Lower leg skin (tissue), 4 donors: ENCODE measurements at regions not wholly inside any gene's neighbourhood (a gene's known extent, or its start where the extent isn't known, plus 50 kb on each side); places are given as distances from the start of the nearest gene placed in this dataset.

Experiments used
- DNase-seq, 2 donors: peaks; one replicate each; pipeline ENCODE4 v3.0.0-alpha.2; 2019; ENCODE audit warnings: low spot score in 2 of 2
- H3K4me3 ChIP-seq: fragments of 200-600 bp; sonication (generic); 2 replicates; pipeline ENCODE4 v1.5.1; 2017; ENCODE audit warnings: mild to moderate bottlenecking, low read depth; ENCODE audit not compliant: poor library complexity, severe bottlenecking
- POLR2A ChIP-seq, 2 donors: fragments of 450-650 bp; IDR thresholded peaks; one replicate each; pipeline ENCODE4 v1.6.1; 2016 to 2017; ENCODE audit warnings: antibody characterized with exemption in 2 of 2, mild to moderate bottlenecking in 1 of 2, moderate library complexity in 1 of 2
- WGBS, 2 donors: methylation state at CpG; one replicate each; pipeline ENCODE4 v1.1.5; 2018; 5-methylcytosine and 5-hydroxymethylcytosine counted together
- intact Hi-C: fragments of 100-400 bp; cut with DNase I; formaldehyde crosslinking; loops from one replicate; pipeline ENCODE4 v1.15.0; 2023; ENCODE audit warnings: low total_unique reads
- TF ChIP-seq, protein P1 (sequence below), 3 donors: fragments of 450-650 bp; IDR thresholded peaks; one replicate each; pipeline ENCODE4 v1.5.1; 2016; ENCODE audit warnings: antibody characterized with exemption in 3 of 3, mild to moderate bottlenecking in 3 of 3, moderate library complexity in 2 of 3

DNA sequence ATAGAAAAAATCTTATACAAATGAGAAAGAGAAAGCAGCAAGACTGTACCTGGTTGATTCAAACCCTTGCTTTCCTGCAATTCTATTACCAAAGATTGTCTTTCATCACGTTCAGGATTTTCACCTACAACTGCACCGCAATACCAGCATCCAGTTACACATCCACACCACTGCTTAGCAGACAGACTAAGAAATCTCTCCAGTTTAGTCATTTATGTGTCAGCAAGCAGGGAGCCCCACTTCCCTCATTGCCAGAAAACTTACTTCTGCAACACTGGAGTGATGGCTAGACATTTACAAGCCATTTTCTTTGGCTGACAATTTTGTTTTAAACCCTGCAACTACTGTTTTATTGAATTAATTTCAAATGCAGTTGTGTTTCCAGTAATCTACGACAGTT is 359.6 kb upstream of the MEOX2 start:
- intact Hi-C loops = no loop called here
- TF ChIP-seq POLR2A (IDR thresholded peaks at IDR 0.05) = no peak
- TF ChIP-seq, protein P1, sequence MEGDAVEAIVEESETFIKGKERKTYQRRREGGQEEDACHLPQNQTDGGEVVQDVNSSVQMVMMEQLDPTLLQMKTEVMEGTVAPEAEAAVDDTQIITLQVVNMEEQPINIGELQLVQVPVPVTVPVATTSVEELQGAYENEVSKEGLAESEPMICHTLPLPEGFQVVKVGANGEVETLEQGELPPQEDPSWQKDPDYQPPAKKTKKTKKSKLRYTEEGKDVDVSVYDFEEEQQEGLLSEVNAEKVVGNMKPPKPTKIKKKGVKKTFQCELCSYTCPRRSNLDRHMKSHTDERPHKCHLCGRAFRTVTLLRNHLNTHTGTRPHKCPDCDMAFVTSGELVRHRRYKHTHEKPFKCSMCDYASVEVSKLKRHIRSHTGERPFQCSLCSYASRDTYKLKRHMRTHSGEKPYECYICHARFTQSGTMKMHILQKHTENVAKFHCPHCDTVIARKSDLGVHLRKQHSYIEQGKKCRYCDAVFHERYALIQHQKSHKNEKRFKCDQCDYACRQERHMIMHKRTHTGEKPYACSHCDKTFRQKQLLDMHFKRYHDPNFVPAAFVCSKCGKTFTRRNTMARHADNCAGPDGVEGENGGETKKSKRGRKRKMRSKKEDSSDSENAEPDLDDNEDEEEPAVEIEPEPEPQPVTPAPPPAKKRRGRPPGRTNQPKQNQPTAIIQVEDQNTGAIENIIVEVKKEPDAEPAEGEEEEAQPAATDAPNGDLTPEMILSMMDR (IDR thresholded peaks at IDR 0.05) = no peak
- H3K4me3 ChIP-seq = no peak overlapping the region
- 70 to 81% methylated on average over 3 of the region's 3 CpGs for WGBS, 2 donors
- DNase-seq = no peak

DNA sequence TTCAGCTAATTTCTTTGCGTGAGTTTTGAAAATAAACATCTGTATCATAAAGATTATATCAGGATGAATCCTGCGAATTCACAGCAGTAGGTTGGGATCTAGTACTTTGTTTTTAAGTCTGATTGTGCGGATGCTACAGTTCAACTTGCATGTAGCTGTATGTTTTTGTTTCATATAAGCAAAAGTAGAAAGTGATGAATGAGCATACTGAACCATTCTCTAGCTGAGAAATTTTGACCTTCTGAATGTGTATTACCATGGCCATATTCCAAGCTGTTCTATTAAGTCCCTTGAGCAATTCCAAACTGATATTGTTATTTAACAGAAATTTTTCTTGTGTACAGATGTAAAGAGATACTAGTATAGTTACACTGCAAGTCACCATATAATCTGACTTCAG is 358.8 kb upstream of the MEOX2 start:
- no peak for DNase-seq
- H3K4me3 ChIP-seq = no peak overlapping the region
- WGBS, 2 donors = 92 to 94% methylated on average over 3 of the region's 3 CpGs
- intact Hi-C loops = no loop called here
- TF ChIP-seq, protein P1 (IDR thresholded peaks at IDR 0.05) = no peak
- no peak for TF ChIP-seq POLR2A (IDR thresholded peaks at IDR 0.05)

DNA sequence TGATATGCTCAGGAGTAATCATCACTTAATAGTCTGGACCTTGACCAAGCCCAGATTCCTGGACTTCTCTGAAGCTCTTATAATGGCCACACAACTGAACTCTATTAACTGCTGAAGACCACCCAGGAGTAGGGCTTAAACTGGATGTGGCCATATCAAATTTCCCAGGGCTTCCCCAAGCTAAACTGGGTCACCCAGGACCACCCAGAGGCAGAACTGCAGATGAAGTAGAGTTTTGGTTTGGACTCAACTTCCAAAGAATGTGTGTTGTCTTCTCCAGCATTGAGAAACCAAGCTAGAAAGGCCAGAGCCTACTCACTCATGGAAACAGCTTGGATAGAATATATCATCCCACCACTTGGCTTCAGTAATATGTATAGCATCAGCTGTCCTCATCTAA is 358.2 kb upstream of the MEOX2 start:
- H3K4me3 ChIP-seq = no peak overlapping the region
- TF ChIP-seq, protein P1 (IDR thresholded peaks at IDR 0.05) = no peak
- no peak for TF ChIP-seq POLR2A (IDR thresholded peaks at IDR 0.05)
- no peak for DNase-seq
- intact Hi-C loops = no loop called here

DNA sequence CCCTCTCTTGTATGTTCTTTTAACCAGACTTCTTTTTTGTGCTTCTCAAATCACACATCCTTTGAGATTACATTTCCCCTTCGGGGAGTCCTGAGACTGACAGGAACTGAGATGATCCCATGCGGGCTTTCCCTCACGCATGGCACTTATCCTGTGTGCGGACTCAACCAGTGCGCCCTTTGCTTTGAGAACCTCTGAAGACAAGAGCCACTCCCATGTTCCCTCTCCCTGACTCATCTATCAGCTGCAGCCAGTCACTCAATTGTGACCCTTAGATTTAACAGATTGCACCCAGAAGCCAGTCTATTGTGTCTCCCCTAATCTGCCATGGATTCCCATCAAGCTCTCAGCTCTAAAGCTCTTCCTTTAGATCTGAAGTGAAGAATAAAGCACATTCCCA is 353.9 kb upstream of the MEOX2 start:
- intact Hi-C loops = no loop called here
- no peak for DNase-seq
- TF ChIP-seq POLR2A (IDR thresholded peaks at IDR 0.05) = no peak
- TF ChIP-seq, protein P1 (IDR thresholded peaks at IDR 0.05) = no peak
- H3K4me3 ChIP-seq = no peak overlapping the region
- 68 to 70% methylated on average over 5 of the region's 5 CpGs for WGBS, 2 donors

DNA sequence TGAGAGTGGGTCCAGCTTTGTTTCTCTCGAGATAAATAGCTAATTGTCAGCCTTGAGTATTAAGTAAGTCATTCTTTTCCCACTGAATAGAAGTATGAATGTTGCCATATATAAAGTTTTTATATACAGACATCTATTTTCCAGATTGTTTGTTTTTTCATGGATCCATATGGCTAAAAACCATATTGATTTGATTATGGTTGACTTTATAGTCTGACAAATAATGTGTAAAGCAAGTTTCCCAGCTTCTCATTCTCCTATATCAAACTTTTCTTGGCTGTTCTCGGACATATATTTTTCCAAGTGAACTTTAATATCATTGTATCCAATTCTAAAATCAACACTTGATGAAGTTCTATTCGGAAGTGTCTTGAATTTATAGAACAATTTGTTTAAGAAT is 352.4 kb upstream of the MEOX2 start:
- intact Hi-C loops = no loop called here

DNA sequence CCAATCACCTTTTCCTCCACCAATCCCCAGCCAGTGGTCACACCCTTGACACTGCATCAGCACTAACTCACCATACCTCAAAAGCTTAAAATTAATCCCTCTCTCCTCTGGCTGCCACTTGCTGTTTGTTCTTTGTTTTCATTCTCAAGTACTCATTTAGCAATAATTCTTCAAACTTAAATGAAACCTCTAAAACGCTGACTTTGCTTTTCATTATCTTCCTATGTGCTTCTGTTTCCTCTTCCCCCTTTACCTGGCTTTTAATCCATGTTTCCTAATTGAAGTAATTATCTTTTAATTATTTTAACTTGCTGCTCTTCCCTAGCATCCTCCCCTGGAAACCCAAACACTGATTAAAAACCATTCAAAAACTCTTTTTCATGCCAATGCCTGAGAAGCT is 348.9 kb upstream of the MEOX2 start:
- intact Hi-C loops = no loop called here
- H3K4me3 ChIP-seq = no peak overlapping the region
- WGBS, 2 donors = 80 to 85% methylated on average over 1 of the region's 1 CpG
- TF ChIP-seq, protein P1 (IDR thresholded peaks at IDR 0.05) = no peak
- no peak for TF ChIP-seq POLR2A (IDR thresholded peaks at IDR 0.05)
- no peak for DNase-seq

More for the DNA sequence above, 352.4 kb upstream of the MEOX2 start:
- WGBS, 2 donors = 84 to 90% methylated on average over 3 of the region's 3 CpGs
- no peak for TF ChIP-seq POLR2A (IDR thresholded peaks at IDR 0.05)
- TF ChIP-seq, protein P1 (IDR thresholded peaks at IDR 0.05) = no peak
- no peak for DNase-seq
- H3K4me3 ChIP-seq = no peak overlapping the region
